AG04449 (cell line): ENCODE measurements at regions not wholly inside any gene's neighbourhood (a gene's known extent, or its start where the extent isn't known, plus 50 kb on each side); places are given as distances from the start of the nearest gene placed in this dataset.

Experiments
- CTCF ChIA-PET: fragments of 350-600 bp; formaldehyde crosslinking; extraction: SDS; loops from one replicate; lab custom pipeline; 2021; ENCODE audit warnings: antibody characterized with exemption; lab: Yijun Ruan, JAX
- POLR2A ChIA-PET: fragments of 400-600, 350-600 bp; formaldehyde crosslinking; extraction: SDS; loops from one replicate; lab custom pipeline; 2020; ENCODE audit warnings: antibody characterized with exemption, inconsistent platforms; lab: Yijun Ruan, JAX
- DNase-seq: peaks from one replicate; pipeline ENCODE4 v3.0.0-alpha.2; 2010; ENCODE audit warnings: low read depth, low spot score
- H3K4me3 ChIP-seq: 2 replicates; pipeline ENCODE4 v1.5.1; 2011; ENCODE audit warnings: low read depth, mild to moderate bottlenecking, control low read depth, low read length
- TF ChIP-seq, protein P1 (sequence below): IDR thresholded peaks from one replicate; pipeline ENCODE4 v1.5.1; 2011; ENCODE audit warnings: mild to moderate bottlenecking, moderate library complexity, low read length, control low read depth, inconsistent platforms; ENCODE audit not compliant: insufficient read depth; ENCODE audit errors: missing control alignments

DNA sequence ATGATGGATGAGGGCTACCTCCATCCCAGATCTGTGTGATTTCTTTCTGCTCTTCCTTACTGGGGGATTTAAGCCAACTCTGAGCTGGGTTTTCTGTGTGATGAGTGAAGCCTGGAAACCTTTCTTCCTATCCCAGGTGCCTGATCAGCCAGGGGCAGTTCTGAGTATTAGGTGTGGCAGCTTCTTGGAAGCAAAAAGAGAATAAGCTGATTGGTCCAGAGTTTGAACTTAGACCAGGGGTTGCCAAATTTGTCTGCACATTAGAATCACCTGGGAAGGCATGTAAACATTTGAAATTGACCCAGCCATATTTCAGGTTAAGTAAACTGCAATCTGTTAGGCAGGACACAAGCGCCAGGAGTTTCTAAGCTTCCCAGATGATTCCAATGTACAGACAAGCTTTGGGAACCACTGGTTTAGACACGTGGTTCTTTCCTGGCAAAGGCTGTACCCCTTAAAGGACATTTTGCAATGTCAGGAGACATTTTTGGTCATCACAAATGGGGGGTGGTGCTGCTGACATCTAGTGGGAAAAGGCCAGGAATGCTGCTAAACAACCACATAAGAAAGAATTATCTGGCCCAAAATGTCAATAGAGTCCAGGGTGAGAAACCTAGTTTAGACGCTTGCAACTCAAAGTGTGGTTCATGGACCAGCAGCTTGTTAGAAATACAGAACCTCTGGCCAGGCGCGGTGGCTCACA is 160.5 kb upstream of the GHITM start:
- TF ChIP-seq, protein P1, sequence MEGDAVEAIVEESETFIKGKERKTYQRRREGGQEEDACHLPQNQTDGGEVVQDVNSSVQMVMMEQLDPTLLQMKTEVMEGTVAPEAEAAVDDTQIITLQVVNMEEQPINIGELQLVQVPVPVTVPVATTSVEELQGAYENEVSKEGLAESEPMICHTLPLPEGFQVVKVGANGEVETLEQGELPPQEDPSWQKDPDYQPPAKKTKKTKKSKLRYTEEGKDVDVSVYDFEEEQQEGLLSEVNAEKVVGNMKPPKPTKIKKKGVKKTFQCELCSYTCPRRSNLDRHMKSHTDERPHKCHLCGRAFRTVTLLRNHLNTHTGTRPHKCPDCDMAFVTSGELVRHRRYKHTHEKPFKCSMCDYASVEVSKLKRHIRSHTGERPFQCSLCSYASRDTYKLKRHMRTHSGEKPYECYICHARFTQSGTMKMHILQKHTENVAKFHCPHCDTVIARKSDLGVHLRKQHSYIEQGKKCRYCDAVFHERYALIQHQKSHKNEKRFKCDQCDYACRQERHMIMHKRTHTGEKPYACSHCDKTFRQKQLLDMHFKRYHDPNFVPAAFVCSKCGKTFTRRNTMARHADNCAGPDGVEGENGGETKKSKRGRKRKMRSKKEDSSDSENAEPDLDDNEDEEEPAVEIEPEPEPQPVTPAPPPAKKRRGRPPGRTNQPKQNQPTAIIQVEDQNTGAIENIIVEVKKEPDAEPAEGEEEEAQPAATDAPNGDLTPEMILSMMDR = no peak
- no peak for DNase-seq
- no peak overlapping the region for H3K4me3 ChIP-seq
- CTCF ChIA-PET = no interaction called here
- POLR2A ChIA-PET = no interaction called here

DNA sequence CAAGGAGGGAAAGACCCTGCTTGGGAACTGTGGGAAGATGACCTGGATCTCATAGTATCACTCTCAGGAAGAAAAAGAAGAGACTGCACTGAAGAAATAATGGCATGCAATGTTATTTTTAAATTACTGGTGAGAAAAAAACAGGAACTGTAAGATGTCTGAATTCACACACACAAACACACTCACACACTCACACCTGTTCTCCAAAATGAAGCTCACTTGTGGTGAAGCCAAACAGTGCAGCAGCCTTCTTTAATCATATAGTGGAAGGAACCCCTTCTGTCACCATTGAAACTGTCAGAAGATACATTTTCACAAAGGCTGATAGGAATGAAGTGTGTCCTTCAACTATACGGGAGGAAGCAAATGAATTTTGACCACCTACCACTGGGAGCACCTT is 156.5 kb upstream of the GHITM start:
- ChIA-PET CTCF (no interaction called here), POLR2A (no interaction called here)
- no peak for DNase-seq
- TF ChIP-seq, protein P1 = no peak
- H3K4me3 ChIP-seq = no peak overlapping the region

DNA sequence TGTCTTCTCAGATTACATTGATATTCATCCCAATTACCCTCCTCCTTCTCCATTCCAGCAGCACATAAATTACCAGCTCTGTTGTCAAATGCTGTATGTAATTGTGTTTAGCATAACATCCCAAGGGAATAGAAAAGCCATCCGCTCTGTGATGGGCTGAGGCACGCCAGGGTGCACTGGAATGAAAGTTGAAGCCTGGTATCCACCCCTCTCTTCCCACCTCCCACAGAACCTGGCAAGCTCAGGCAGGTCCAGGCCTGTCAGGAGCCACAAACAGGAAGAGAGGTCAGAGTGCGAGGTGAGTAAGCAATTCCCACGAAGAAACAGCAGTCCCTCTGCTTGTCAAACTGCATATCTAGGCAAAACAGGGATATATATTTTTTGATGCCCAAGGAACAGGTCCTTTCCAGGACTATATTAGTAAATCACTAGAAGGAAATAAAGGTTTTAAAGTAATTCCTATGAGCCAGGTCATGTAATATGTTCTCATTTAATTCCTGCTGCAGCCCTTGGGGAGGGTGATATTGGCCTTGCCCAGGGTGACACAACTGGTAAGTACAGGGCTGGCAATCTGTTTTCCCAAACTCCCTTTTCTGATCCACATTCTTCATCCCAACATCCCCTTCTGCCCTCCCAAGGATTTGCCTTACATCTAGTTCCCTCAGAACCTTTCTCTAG is 155.6 kb upstream of the GHITM start:
- TF ChIP-seq, protein P1 = no peak
- POLR2A ChIA-PET = no interaction called here
- no peak overlapping the region for H3K4me3 ChIP-seq
- CTCF ChIA-PET = no interaction called here
- DNase-seq = no peak

DNA sequence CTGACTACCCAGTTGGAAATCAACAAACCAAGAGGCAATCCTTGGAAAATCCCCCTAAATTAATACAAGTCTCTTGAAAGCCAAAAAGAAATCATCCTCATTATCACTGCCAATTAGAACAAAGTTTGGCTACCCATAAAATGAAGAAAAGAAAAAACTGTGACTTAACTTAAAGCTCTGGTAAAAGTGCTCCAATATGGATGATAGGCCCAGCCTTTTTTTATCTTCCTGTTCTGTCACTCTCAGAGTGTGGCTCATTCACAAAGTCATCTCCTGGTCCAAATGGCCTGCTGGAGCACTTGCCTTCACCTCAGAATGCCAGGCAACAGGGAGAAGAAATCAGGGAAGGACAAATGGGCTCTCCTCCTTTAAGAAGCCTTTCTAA is 155.1 kb upstream of the GHITM start:
- POLR2A ChIA-PET = no interaction called here
- no peak overlapping the region for H3K4me3 ChIP-seq
- no peak for DNase-seq
- CTCF ChIA-PET = no interaction called here
- TF ChIP-seq, protein P1 = no peak

DNA sequence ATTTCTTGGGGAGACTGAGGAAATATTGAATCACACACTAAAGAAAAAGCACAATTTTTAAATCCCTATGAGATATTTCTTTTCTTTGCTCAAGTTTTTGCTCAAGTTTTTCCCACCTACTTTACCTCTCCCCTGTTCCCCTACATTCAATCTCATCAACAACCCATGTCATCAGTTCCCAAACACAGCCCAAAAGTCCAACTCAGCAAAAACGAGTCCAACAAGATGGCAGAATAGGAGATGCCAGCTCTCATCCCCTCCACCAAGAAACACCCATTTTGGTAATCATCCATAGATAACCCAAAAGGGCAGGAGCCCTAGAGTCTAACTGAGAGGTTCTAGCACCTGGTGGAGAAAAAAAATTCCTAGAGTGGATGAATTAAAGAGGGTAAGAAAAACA is 152.5 kb upstream of the GHITM start:
- no peak overlapping the region for H3K4me3 ChIP-seq
- POLR2A ChIA-PET = no interaction called here
- TF ChIP-seq, protein P1 = no peak
- no peak for DNase-seq
- CTCF ChIA-PET = no interaction called here

DNA sequence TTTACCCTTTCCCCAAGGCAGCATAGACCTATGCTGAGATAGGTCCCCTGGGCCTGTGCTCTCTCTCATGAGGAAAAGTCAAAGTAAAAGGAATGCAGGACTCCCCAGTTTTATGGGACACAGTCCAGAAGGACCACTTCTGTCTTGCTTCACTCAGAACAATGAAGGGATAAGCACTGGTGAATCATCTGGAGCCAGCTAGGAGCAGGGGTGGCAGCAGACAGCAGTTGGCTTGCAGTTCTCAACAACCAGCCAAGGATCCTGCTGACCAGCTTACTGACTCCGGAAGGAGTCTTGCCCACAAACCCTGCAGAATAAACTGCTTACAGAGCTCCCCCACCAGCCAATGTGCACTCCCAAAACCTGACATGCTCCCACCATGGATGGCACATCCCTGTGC is 152.1 kb upstream of the GHITM start:
- ChIA-PET CTCF (no interaction called here), POLR2A (no interaction called here)
- TF ChIP-seq, protein P1 = no peak
- no peak overlapping the region for H3K4me3 ChIP-seq
- no peak for DNase-seq
